Esophagus muscularis mucosa (tissue), 3 donors: ENCODE measurements at regions not wholly inside any gene's neighbourhood (a gene's known extent, or its start where the extent isn't known, plus 50 kb on each side); places are given as distances from the start of the nearest gene placed in this dataset.

ENCODE experiments used
- CTCF ChIP-seq, 3 experiments: fragments of 200-600 bp in 2 of 3; fragments of 450-650 bp in 1 of 3; sonication (generic) in 2 of 3; IDR thresholded peaks; one replicate each; pipeline ENCODE4 v1.5.1; 2017 to 2019; ENCODE audit warnings: antibody characterized with exemption in 3 of 3, mild to moderate bottlenecking in 2 of 3, moderate library complexity in 1 of 3
- POLR2A ChIP-seq: fragments of 450-650 bp; IDR thresholded peaks from one replicate; pipeline ENCODE4 v1.6.1; 2017; ENCODE audit warnings: antibody characterized with exemption, moderate library complexity, mild to moderate bottlenecking, low read depth
- POLR2AphosphoS5 ChIP-seq, 2 donors: sonication (generic); formaldehyde crosslinking; IDR thresholded peaks; one replicate each; pipeline ENCODE4 v1.6.1; 2017; ENCODE audit warnings: antibody characterized with exemption in 2 of 2

- TF ChIP-seq CTCF (IDR thresholded peaks at IDR 0.05) (no peak), POLR2AphosphoS5 (IDR thresholded peaks at IDR 0.05) (no peak), POLR2A (no peak)
Observed at GRCh38 chr5:145489516-145489915, 345.6 kb downstream of the PRELID2 start.
